HG03558 (cell line): ENCODE measurements at regions not wholly inside any gene's neighbourhood (a gene's known extent, or its start where the extent isn't known, plus 50 kb on each side); places are given as distances from the start of the nearest gene placed in this dataset.
A peak's percentile ranks its signal among the peaks of the same experiment; 100 is the strongest.
"Not testable (repeated sequence)": the region's sequence is repeated elsewhere in the genome, so short reads cannot be mapped to it uniquely, and the experiment has no call there.

Experiments used
- ATAC-seq: cut with Tn5 transposase; IDR thresholded peaks from one replicate; pipeline ENCODE4 v1.9.1; 2021; ENCODE audit warnings: moderate number of reproducible peaks; ENCODE audit not compliant: unreplicated experiment; ENCODE audit errors: extremely low read depth

DNA sequence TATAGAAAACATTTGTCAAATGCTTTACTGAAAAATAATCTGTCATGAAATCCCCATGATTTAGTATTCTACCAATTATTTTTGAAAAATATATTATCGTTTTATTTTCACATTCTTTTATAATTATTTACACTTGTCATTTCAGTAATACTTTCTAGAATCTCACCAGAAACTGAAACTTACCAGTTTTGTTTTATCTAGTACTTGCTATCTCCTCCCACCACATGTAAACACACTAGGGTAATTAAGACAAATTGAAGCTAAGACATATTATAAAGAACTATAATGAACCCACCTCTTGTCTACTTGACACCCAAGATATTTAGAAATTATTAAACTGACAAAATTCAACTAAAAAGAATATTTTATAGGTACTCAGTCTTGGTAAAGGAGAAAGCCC lies 51.5 kb upstream of the GRM3 start:
- ATAC-seq, result no peak

DNA sequence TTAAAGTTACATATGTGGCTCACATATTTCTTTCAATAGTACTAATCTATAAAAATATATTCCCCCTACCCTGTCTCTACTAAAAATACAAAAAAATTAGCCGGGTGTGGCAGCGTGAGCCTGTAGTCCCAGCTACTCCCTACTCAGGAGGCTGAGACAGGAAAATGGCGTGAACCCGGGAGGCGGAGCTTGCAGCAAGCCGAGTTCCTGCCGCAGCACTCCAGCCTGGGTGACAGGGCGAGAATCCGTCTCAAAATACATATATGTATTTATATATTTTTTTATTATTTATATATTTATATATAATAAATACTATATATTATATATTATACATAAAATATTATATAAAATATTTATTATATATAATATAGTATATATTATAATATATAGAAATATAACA lies 69.7 kb upstream of the GRM3 start:
- no peak for ATAC-seq

- ATAC-seq, result no peak
Observed at GRCh38 chr7:86558680-86559501, 84.8 kb upstream of the GRM3 start.

DNA sequence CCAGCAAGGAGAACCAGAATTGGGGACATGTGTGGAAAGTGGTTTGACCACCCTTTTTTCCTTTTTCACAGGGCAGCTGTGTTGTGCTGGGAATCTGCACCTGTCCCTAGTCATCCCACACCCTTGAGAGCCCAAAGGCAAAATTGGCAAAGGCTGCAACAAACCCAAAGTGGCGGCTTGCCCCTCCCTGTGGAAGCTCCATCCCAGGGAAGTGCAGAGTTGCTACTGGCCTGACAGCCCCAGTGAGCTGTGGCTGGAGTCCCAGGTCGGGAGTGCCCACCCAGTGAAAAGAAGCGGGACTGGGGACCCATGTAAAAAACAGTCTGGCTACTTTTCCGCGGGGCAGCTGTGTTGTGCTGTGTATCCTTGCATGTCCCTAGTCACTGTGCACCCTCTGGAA lies 109.1 kb upstream of the GRM3 start:
- no peak for ATAC-seq

DNA sequence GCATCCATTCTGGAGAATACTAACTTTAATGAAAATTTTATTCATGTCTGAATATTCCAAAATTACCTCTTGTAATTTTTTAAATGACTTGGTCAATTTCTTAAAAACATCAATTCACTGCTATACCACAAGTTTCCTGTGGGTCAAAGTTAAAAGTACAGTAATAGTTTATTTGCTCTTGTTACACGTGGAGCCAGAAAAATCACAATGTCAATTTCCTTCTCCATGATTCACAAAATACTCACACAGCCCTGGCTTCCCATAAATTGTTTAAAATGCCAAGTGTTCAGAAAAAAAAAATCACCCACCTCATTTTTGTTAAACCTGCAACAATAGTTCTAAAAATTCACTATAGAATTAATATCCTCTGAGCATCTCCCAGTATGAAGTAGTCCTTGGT lies 139.5 kb upstream of the GRM3 start:
- no peak for ATAC-seq

- ATAC-seq, result no peak
Observed at GRCh38 chr7:86499986-86500385, 143.7 kb upstream of the GRM3 start.

DNA sequence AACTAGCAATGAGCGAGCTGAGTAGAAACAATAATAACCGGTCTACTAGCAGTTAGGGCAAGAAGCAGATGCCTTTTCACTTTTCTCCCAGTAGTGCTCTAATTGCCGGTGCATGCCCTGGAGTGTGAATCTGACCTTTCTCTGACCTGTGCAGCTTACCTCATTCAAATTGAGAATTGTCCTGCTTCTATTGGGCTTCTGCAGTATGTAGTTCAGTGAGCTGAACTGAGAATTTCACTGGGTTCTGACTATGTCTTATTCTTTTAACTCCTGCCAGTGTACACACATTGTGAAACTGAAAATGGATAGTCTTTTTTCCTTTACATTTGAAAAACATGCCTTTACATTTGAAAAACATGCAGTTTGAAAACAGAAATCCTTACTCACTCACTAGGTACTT lies 157.9 kb upstream of the GRM3 start:
- ATAC-seq, result no peak

DNA sequence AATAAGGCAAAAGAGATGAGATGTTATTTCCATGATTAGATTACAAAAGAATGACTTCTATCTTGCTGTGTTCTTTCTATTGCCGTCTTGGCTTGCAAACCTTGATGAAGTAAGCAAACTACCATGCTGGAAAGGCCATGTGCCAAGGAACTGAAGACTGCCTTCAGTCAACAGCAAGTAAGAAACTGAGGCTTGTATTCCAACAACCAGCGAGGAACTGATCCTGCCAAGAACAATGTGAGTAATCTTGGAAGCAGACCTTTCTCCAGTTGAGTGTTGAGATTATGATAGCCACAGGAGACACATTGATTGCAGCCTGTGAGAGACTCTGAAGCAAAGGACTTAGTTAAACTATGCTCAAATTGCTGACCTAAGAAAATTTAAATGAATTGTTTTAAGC lies 164.6 kb upstream of the GRM3 start:
- no peak for ATAC-seq

GRCh38 chr7:86477343-86477935 lies 166.3 kb upstream of the GRM3 start:
- no peak for ATAC-seq

DNA sequence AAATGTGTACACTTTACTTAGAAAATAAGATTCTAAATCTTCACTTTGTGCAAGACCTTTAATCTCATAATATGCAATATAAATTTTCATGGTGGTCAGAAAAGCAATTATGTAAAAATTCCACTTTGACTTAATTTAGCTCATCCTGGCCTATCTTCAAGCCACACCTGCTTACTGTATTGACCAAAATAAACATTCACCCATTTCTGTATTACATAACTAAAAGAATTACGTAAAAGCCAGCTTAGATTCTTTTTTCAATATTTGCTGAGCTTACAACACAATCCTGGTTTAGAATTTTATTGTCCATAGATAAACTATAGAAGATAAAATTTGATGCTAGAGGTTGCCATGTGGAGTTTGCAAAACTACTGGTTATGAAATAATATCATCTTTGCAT lies 172.9 kb upstream of the GRM3 start:
- no peak for ATAC-seq

DNA sequence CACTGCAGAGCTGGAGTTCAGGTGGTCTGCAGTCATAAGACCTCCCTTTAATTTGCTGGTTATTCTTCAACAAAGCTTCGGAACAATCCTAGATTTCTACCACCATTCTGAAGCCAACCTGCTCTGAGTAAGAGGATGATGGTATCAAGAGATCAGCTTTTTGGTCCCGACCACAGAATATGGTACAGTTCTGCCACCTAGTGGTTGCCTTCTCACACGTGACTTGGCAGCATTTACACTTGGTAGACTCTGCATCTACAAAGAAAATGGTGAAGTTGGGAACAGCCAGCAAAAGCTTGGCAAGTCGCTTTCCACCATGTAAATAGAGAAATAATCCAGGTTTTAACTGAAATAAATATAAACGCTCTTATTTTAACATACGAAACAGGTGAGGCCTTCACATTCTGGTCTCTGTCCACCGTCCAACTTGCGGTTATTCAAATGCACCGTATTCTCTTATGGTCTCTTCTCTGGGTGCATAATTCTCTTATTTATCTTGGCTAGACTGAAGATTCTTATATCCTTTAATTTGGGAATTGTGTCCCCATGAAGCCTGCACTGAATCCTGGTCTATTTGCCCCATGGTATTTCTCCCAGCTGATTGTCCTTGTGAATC lies 173.9 kb upstream of the GRM3 start:
- peak; percentile 98 for ATAC-seq

GRCh38 chr7:86454753-86455152 lies 189.0 kb upstream of the GRM3 start:
- ATAC-seq, result no peak

DNA sequence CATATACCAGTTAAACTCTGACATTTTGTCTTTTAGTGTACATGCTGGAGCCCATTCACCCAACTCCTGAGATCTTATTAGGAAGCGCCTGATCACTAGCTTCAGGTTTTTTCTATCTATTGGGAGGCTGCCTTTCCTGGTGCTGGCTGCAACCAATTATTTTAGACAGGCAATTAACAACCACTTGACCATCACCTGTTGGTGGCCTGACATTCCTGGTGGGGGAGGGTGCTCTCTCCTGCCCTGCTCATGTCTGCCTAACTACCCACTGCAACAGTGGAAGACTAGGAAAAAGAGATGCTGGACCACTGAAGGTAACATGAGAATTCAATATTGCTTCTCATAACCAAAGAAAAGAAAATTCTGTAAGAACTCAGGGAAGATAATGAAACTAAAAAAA lies 190.3 kb upstream of the GRM3 start:
- ATAC-seq, result no peak

DNA sequence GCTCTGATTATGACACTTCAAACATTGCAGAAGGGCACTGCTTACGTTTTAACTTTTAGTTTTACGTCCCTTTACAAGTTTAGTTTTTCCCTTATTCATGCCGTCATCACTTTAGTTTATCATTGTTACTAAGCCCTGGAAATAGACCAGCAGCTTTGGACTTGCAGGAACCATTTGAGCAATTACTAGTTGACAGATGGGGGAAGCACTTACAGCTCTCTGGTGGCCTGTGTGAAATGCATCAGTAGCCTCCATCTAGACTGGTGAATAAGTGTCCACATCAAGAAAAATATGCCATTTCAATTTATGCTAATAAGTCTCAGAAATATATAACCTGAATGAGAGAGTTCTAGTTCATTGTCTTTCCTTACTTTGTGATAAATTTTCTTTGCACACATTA lies 194.9 kb upstream of the GRM3 start:
- no peak for ATAC-seq

DNA sequence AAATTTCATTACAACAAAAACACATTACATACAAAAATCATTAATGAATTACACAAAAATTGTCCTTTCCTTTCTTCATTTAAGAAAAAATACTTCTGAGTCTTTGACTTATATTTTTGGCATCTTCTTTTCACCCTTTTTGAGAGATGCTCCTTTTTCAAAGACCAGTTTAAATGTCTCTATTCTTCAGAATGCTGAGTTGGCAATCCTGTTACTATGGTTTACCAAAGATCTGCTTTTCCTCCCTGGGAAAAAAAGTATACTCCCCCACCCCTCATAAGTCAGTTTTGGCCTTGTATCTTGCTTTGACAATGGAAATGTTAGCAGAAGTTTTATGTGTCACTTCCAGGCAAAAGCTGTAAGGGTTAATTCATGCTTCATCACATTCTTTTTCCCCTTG lies 198.4 kb upstream of the GRM3 start:
- ATAC-seq, result no peak

GRCh38 chr7:86444245-86444644 lies 199.5 kb upstream of the GRM3 start:
- ATAC-seq, result no peak

DNA sequence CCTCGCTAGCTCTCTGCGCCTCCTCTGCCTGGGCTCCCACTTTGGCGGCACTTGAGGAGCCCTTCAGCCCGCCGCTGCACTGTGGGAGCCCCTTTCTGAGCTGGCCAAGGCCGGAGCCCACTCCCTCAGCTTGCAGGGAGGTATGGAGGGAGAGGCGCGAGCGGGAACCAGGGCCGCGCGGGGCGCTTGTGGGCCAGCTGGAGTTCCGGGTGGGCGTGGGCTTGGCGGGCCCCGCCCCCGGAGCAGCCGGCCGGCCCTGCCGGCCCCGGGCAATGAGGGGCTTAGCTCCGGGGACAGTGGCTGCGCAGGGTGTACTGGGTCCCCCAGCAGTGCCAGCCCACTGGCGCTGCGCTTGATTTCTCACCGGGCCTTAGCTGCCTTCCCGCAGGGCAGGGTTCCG lies 203.3 kb upstream of the GRM3 start:
- ATAC-seq, result not testable (repeated sequence)

DNA sequence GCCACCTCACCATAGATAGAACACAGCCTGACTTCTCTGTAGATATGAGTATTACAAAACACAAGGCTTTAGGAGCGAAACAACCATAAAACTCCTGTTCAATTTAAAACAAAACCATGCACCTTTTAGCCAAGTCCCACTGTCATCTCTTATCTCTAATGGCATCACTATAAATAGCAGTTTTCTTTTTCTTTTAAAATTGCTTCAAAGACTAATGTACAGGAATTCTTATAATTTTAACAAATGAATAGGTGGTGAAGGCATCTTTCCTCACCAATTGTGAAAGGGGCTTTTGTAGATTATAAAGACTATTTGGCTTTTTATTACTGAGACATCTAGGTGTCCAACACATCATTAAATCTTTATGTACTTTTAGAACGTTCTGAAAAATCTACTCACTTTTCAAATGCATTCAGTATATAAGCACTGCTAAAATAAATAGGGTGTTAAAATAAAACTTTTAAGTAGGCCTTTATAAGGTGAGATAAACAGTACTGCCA lies 205.7 kb upstream of the GRM3 start:
- no peak for ATAC-seq

GRCh38 chr7:86431761-86432160 lies 211.9 kb upstream of the GRM3 start:
- no peak for ATAC-seq

DNA sequence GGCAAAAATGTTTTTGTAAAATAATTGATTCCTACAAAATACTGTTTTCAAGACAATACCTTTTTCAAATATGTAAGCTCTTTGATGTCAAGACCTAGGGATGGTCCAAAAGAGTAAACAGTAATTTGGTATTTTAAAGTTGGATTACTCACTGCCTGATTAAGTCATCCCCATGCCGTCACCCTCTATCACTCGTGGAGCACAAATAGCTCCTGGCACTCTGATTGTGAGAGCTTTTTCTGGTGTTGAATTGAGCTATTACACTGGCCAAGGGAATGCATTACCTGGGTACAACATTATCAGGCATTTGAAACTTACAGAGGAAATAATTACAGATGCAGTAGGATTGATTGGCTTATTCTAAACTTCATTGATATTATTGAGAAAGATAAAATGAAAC lies 231.9 kb upstream of the GRM3 start:
- no peak for ATAC-seq

DNA sequence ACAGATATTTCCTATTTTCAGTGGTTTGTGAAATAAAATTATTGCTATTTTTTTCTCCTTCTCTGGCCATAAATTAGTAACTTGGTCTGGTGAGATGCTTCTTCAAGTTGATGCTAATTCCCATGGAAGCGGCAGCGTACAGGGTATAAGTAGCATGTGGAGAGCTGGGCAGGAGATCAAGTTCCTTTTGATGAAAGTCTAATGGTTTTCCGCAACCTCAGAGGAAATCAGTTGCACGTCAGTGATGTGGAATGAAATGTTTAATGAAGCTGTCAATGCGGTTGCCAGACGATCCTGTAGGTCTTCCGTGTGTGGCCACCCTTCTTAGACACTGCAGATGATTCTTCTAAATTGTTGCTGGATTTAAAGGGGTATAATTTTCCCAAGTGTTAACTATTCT lies 236.4 kb upstream of the GRM3 start:
- no peak for ATAC-seq

GRCh38 chr7:86391813-86392212 lies 251.9 kb upstream of the GRM3 start:
- no peak for ATAC-seq
